ENCODE measurements at regions not wholly inside any gene's neighbourhood (a gene's known extent, or its start where the extent isn't known, plus 50 kb on each side); places are given as distances from the start of the nearest gene placed in this dataset.

GRCh38 chr5:104018299-104018698 lies 455.7 kb upstream of the NUDT12 start:
- TF ChIP-seq CTCF (IDR thresholded peaks at IDR 0.05): no peak
- TF ChIP-seq POLR2AphosphoS5 (IDR thresholded peaks at IDR 0.05): no peak
- TF ChIP-seq EP300 (IDR thresholded peaks at IDR 0.05): no peak
- TF ChIP-seq POLR2A (IDR thresholded peaks at IDR 0.05): no peak

Measured in stomach (tissue), 4 donors.